ENCODE measurements at regions not wholly inside any gene's neighbourhood (a gene's known extent, or its start where the extent isn't known, plus 50 kb on each side); places are given as distances from the start of the nearest gene placed in this dataset.

GRCh38 chr10:117668327-117669008, 125.9 kb downstream of the EMX2 start:
- H3K27me3 Mint-ChIP-seq (ENCODE audit: insufficient read depth, unreplicated experiment): no peaks in the 10 kb centered on the region
- H3K36me3 ChIP-seq (ENCODE audit: control insufficient read depth, insufficient read depth, low read length): no peaks in the 10 kb centered on the region

GRCh38 chr10:117669122-117669521, 126.6 kb downstream of the EMX2 start:
- ChIA-PET POLR2A (no interaction called here), CTCF (no interaction called here)
- Mint-ChIP-seq H3K27ac (ENCODE audit: unreplicated experiment) (no peak overlapping the region), H3K9me3 (ENCODE audit: unreplicated experiment) (no peaks in the 10 kb centered on the region), H3K4me1 (ENCODE audit: low read depth, unreplicated experiment) (no peaks in the 10 kb centered on the region), H3K36me3 (ENCODE audit: insufficient read depth, unreplicated experiment) (no peaks in the 10 kb centered on the region), H3K27me3 (ENCODE audit: insufficient read depth, unreplicated experiment) (no peaks in the 10 kb centered on the region), H3K4me3 (ENCODE audit: unreplicated experiment) (no peak overlapping the region)
- H3K4me1 ChIP-seq: no peaks in the 10 kb centered on the region
- no peaks in the 10 kb centered on the region for H3K36me3 ChIP-seq (ENCODE audit: control insufficient read depth, insufficient read depth, low read length)
- no peak overlapping the region for H3K4me3 ChIP-seq (ENCODE audit: low read depth, low read length)
- TF ChIP-seq CTCF (IDR thresholded peaks at IDR 0.05; ENCODE audit: insufficient read depth in 1 of 2, low read depth in 1 of 2, low read length in 1 of 2, severe bottlenecking in 1 of 2, unreplicated experiment in 1 of 2): no peak
- DNase-seq: no peak
- intact Hi-C loops (cut with micrococcal nuclease; ENCODE audit: unreplicated experiment): no loop called here
- no peaks in the 10 kb centered on the region for H3K9me3 ChIP-seq
- BruUV-seq (replicated peaks): no TSS peak
- H3K27me3 ChIP-seq (replicated peaks; ENCODE audit: control insufficient read depth, insufficient read depth, low read length): no peaks in the 10 kb centered on the region

More at GRCh38 chr10:117668327-117669008, 125.9 kb downstream of the EMX2 start:
- intact Hi-C loops (cut with micrococcal nuclease; ENCODE audit: unreplicated experiment): no loop called here
- no peaks in the 10 kb centered on the region for H3K9me3 Mint-ChIP-seq (ENCODE audit: unreplicated experiment)
- TF ChIP-seq CTCF (IDR thresholded peaks at IDR 0.05; ENCODE audit: insufficient read depth in 1 of 2, low read depth in 1 of 2, low read length in 1 of 2, severe bottlenecking in 1 of 2, unreplicated experiment in 1 of 2): no peak
- Histone ChIP-seq H3K4me3 (ENCODE audit: low read depth, low read length) (no peak overlapping the region), H3K4me1 (no peaks in the 10 kb centered on the region), H3K9me3 (no peaks in the 10 kb centered on the region), H3K27me3 (replicated peaks; ENCODE audit: control insufficient read depth, insufficient read depth, low read length) (no peaks in the 10 kb centered on the region)
- H3K36me3 Mint-ChIP-seq (ENCODE audit: insufficient read depth, unreplicated experiment): no peaks in the 10 kb centered on the region
- ChIA-PET POLR2A (no interaction called here), CTCF (no interaction called here)
- BruUV-seq (replicated peaks): no TSS peak
- no peak for DNase-seq
- H3K4me3 Mint-ChIP-seq (ENCODE audit: unreplicated experiment): no peak overlapping the region
- no peak overlapping the region for H3K27ac Mint-ChIP-seq (ENCODE audit: unreplicated experiment)
- no peaks in the 10 kb centered on the region for H3K4me1 Mint-ChIP-seq (ENCODE audit: low read depth, unreplicated experiment)

GRCh38 chr10:117670116-117670904, 127.8 kb downstream of the EMX2 start:
- no peak for TF ChIP-seq CTCF (IDR thresholded peaks at IDR 0.05; ENCODE audit: insufficient read depth in 1 of 2, low read depth in 1 of 2, low read length in 1 of 2, severe bottlenecking in 1 of 2, unreplicated experiment in 1 of 2)
- Mint-ChIP-seq H3K27me3 (ENCODE audit: insufficient read depth, unreplicated experiment) (no peaks in the 10 kb centered on the region), H3K36me3 (ENCODE audit: insufficient read depth, unreplicated experiment) (no peaks in the 10 kb centered on the region), H3K4me3 (ENCODE audit: unreplicated experiment) (no peak overlapping the region), H3K27ac (ENCODE audit: unreplicated experiment) (no peak overlapping the region), H3K4me1 (ENCODE audit: low read depth, unreplicated experiment) (no peaks in the 10 kb centered on the region), H3K9me3 (ENCODE audit: unreplicated experiment) (no peaks in the 10 kb centered on the region)
- H3K36me3 ChIP-seq (ENCODE audit: control insufficient read depth, insufficient read depth, low read length): no peaks in the 10 kb centered on the region
- intact Hi-C loops (cut with micrococcal nuclease; ENCODE audit: unreplicated experiment): no loop called here
- BruUV-seq (replicated peaks): no TSS peak
- H3K9me3 ChIP-seq: no peaks in the 10 kb centered on the region
- H3K4me3 ChIP-seq (ENCODE audit: low read depth, low read length): no peak overlapping the region
- ChIA-PET CTCF (no interaction called here), POLR2A (no interaction called here)
- no peak for DNase-seq
- H3K4me1 ChIP-seq: no peaks in the 10 kb centered on the region
- H3K27me3 ChIP-seq (replicated peaks; ENCODE audit: control insufficient read depth, insufficient read depth, low read length): no peaks in the 10 kb centered on the region

Data from Caco-2 (cell line).